ENCODE measurements at regions not wholly inside any gene's neighbourhood (a gene's known extent, or its start where the extent isn't known, plus 50 kb on each side); places are given as distances from the start of the nearest gene placed in this dataset.

DNA sequence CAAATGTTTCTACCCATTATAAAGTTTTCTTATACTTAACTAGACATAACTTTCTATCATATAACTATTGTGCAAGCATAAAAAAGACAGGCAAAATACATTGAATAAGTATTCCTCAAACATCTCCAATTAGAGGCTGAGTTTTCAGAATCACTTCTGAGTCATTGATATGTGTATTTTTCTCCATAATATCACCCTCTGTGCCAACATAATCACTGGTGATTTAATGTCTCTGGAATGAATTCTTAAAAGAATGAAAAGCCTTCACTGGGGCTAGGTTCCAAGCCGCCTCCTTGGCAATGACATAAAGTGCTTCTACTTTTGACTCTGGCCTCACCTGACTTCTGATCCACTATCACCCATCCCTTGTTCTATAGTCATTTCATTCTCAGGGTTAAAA is 197.0 kb upstream of the E2F8 start:
- H3K9me3 Mint-ChIP-seq = no peaks in the 10 kb centered on the region
- CTCF ChIA-PET = no interaction called here
- H3K4me1 Mint-ChIP-seq (ENCODE audit: low read depth) = peaks cover 12% of the 10 kb centered on the region
- POLR2A ChIA-PET = no interaction called here
- no peak for ATAC-seq
- intact Hi-C loops (cut with micrococcal nuclease) = no loop called here
- no peak overlapping the region for H3K4me3 Mint-ChIP-seq
- H3K27me3 Mint-ChIP-seq = peaks cover 21% of the 10 kb centered on the region
- no peaks in the 10 kb centered on the region for H3K36me3 Mint-ChIP-seq (ENCODE audit: low read depth)
- DNase-seq = no peak
- H3K27ac Mint-ChIP-seq = no peak overlapping the region
- TF ChIP-seq, protein P1, sequence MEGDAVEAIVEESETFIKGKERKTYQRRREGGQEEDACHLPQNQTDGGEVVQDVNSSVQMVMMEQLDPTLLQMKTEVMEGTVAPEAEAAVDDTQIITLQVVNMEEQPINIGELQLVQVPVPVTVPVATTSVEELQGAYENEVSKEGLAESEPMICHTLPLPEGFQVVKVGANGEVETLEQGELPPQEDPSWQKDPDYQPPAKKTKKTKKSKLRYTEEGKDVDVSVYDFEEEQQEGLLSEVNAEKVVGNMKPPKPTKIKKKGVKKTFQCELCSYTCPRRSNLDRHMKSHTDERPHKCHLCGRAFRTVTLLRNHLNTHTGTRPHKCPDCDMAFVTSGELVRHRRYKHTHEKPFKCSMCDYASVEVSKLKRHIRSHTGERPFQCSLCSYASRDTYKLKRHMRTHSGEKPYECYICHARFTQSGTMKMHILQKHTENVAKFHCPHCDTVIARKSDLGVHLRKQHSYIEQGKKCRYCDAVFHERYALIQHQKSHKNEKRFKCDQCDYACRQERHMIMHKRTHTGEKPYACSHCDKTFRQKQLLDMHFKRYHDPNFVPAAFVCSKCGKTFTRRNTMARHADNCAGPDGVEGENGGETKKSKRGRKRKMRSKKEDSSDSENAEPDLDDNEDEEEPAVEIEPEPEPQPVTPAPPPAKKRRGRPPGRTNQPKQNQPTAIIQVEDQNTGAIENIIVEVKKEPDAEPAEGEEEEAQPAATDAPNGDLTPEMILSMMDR (IDR thresholded peaks at IDR 0.05) = no peak

DNA sequence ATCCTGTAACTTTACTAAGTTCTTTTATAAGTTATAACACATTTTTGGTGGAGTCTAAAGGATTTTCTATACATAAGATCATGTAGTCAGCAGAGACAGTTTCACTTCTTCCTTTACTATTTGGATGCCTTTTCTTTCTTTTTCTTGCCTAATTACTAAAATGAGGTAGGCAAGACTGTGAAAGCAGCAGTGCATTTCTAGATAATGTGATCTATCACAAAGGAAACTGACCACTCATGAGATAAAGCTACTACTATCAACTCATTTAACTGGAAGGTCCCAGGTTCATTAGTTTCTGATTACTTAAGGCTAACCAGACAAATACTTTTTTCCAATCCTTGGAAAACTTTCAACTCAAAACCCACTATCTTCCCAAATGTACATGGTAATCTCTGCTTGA is 196.2 kb upstream of the E2F8 start:
- TF ChIP-seq, protein P1 (IDR thresholded peaks at IDR 0.05) = no peak
- Mint-ChIP-seq H3K27ac (no peak overlapping the region), H3K27me3 (peaks cover 24% of the 10 kb centered on the region), H3K9me3 (no peaks in the 10 kb centered on the region), H3K36me3 (ENCODE audit: low read depth) (no peaks in the 10 kb centered on the region), H3K4me3 (no peak overlapping the region), H3K4me1 (ENCODE audit: low read depth) (peaks cover 4% of the 10 kb centered on the region)
- intact Hi-C loops (cut with micrococcal nuclease) = no loop called here
- ChIA-PET POLR2A (no interaction called here), CTCF (no interaction called here)
- no peak for DNase-seq
- ATAC-seq = no peak

DNA sequence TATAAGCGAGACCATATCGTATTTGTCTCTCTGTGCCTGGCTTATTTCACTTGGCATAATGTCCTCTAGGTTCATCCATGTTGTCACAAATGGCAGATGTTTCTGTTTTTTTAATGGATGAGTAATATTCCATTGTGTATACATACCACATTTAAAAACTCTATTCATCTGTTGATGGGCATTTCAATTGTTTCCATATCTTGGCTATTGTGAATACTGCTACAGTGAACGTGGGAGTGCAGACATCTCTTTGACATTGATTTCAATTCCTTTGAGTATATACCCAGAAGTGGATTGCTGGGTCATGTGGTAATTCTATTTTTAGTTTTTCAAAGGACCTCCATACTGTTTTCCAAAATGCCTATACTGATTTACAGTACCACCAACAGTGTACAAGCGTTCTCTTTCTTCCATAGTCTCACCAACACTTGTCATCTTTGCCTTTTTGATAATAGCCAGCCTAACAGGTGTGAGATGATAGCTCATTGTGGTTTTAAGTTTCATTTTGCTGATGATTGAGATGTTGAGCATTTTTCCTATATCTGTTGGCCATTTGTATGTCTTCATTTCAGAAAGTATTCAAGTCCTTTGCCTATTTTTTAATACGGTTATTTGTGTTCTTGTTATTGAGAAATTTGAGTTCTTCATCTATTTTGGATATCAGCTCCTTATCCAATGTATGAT is 194.7 kb upstream of the E2F8 start:
- no peak for ATAC-seq
- POLR2A ChIA-PET = no interaction called here

DNA sequence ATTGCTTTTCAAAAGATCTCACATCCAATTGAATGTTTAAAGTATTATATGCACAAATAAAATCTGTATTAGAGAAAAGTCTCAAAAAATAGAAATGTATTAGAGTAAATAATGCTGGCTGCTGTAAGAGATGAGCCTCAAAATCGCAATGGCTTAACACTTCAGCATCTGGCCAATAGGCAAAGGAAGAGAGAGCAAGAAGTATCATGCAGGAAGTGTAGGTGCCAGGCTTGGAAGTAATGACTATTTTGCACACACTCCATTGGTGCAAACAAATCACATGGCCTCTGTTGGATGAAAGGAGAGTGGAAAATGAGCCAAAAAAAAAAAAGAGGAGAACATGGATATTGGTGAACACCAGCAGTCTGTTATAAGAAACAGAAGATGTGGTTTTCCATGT is 193.0 kb upstream of the E2F8 start:
- ChIA-PET CTCF (no interaction called here), POLR2A (no interaction called here)
- TF ChIP-seq, protein P1 (IDR thresholded peaks at IDR 0.05) = no peak
- Mint-ChIP-seq H3K27ac (no peak overlapping the region), H3K4me1 (ENCODE audit: low read depth) (no peaks in the 10 kb centered on the region), H3K27me3 (peaks cover 21% of the 10 kb centered on the region), H3K36me3 (ENCODE audit: low read depth) (no peaks in the 10 kb centered on the region), H3K4me3 (no peak overlapping the region), H3K9me3 (no peaks in the 10 kb centered on the region)
- ATAC-seq (no peak), DNase-seq (no peak)
- intact Hi-C loops (cut with micrococcal nuclease) = no loop called here

More for the DNA sequence above, 194.7 kb upstream of the E2F8 start:
- TF ChIP-seq, protein P1 (IDR thresholded peaks at IDR 0.05) = no peak
- intact Hi-C loops (cut with micrococcal nuclease) = no loop called here
- no peak for DNase-seq
- no peaks in the 10 kb centered on the region for H3K9me3 Mint-ChIP-seq
- no peaks in the 10 kb centered on the region for H3K4me1 Mint-ChIP-seq (ENCODE audit: low read depth)
- H3K36me3 Mint-ChIP-seq (ENCODE audit: low read depth) = no peaks in the 10 kb centered on the region
- no peak overlapping the region for H3K4me3 Mint-ChIP-seq
- CTCF ChIA-PET = interaction anchor here (1.2 kb wide), 1 partner anchor 358 kb away, joined by 3 read pairs; no protein-coding TSS in a partner anchor
- peaks cover 21% of the 10 kb centered on the region for H3K27me3 Mint-ChIP-seq
- no peak overlapping the region for H3K27ac Mint-ChIP-seq

DNA sequence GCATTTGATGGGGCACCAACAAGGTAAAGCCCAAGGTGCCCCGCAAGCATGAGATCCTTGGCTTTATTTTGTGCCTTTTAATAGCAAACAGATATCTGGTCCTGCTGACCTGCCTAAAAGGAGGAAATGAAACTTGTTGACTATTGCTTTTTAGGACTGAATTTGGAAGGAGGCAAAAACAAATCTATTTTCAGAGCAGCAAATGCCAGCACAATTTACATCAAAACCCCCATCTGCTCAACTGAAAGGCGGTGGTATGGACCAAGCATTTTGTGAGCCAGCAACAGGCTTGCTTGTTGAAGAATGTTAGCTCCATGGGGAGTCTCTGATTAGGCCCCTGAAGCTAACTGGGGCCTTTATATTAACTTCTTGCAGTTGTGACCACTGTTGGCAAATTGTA is 192.6 kb upstream of the E2F8 start:
- Mint-ChIP-seq H3K4me3 (no peak overlapping the region), H3K27ac (no peak overlapping the region), H3K4me1 (ENCODE audit: low read depth) (no peaks in the 10 kb centered on the region), H3K27me3 (peaks cover 19% of the 10 kb centered on the region), H3K36me3 (ENCODE audit: low read depth) (no peaks in the 10 kb centered on the region), H3K9me3 (no peaks in the 10 kb centered on the region)
- no peak for ATAC-seq
- TF ChIP-seq, protein P1 (IDR thresholded peaks at IDR 0.05) = no peak
- ChIA-PET POLR2A (no interaction called here), CTCF (no interaction called here)
- intact Hi-C loops (cut with micrococcal nuclease) = no loop called here
- DNase-seq = no peak
